ENCODE measurements at regions not wholly inside any gene's neighbourhood (a gene's known extent, or its start where the extent isn't known, plus 50 kb on each side); places are given as distances from the start of the nearest gene placed in this dataset.

DNA sequence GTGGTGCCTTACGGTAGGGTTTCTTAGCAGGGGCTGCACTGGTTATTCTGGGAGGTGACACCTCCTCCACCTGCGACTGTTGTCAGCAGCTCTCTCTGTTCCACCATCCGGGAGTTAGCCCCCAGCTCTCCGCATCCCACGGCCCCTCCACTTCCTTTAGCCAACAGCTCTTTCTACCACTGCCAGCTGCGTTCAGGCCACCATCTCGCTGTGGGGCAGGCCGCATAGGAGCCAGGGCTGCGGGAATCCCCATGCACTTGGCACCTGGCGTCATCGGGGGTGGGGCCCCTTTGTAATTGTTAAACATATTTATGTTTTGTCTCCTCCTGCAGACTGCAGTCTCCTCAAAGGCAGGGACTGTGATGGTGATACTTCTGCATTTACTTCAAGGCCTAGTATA is 480.2 kb downstream of the SMARCA1 start:
- no peaks in the 10 kb centered on the region for H3K4me1 ChIP-seq
- H3K9me3 ChIP-seq, result no peaks in the 10 kb centered on the region
- H3K4me3 ChIP-seq, result no peak overlapping the region
- H3K4me2 ChIP-seq, result no peak overlapping the region
- ATAC-seq (no peak), DNase-seq (ENCODE audit: low read depth in 1 of 2, low spot score in 1 of 2) (no peak), FAIRE-seq (no peak)
- TF ChIP-seq MYC (IDR thresholded peaks at IDR 0.05; ENCODE audit: borderline replicate concordance, low read length) (no peak), JUN (IDR thresholded peaks at IDR 0.05) (no peak), BHLHE40 (IDR thresholded peaks at IDR 0.05; ENCODE audit: low read depth, low read length) (no peak), GATA3 (IDR thresholded peaks at IDR 0.05; ENCODE audit: borderline replicate concordance) (no peak)
- TF ChIP-seq, protein P1, sequence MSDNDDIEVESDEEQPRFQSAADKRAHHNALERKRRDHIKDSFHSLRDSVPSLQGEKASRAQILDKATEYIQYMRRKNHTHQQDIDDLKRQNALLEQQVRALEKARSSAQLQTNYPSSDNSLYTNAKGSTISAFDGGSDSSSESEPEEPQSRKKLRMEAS (IDR thresholded peaks at IDR 0.05), result no peak
- no peak overlapping the region for H3K27ac ChIP-seq
- ChIA-PET CTCF (no interaction called here), POLR2A (no interaction called here)
- 78% methylated on average over 5 of the region's 11 CpGs for WGBS (ENCODE audit: missing lambda C conversion rate)

DNA sequence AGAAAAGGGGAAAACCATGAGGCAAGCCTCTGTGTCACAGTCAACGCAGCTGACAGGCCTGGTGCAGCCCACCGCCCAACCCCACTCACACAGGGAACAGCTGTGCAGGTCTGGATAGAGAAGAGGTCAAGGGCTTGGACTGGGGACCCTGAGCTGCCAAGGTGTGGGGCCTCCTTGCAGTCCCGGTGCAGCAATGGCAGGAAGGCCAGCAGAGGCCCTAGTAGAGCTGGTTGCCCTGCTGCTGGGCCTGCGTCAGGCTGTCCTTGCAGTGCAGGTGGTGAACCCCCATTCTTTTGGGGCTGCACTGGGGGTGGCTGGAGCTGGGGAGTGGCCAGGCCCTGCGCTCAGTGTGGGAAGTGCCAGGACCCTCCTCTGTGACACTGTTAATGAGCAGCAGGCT is 482.0 kb downstream of the SMARCA1 start:
- 67% methylated on average over 2 of the region's 5 CpGs for WGBS (ENCODE audit: missing lambda C conversion rate)

DNA sequence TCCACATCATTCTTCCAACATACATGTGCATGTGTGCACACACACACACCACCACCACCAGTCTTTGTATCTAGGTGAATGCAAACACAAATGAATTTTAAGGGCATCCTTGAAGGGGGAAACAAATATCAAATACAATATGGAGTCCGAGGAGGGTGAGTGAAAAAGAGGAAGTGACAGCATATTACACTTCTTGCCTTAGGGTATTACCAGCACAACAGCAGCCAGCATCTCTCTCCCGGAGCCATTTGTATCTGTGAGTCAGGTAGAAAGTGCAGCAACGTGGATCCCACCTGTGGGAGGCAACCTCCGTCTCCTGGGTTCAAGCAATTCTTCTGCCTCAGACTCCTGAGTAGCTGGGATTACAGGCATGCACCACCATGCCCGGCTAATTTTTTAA is 483.2 kb downstream of the SMARCA1 start:
- FAIRE-seq, result no peak
- no peak overlapping the region for H3K4me3 ChIP-seq
- ChIA-PET POLR2A (no interaction called here), CTCF (no interaction called here)
- TF ChIP-seq, protein P2, sequence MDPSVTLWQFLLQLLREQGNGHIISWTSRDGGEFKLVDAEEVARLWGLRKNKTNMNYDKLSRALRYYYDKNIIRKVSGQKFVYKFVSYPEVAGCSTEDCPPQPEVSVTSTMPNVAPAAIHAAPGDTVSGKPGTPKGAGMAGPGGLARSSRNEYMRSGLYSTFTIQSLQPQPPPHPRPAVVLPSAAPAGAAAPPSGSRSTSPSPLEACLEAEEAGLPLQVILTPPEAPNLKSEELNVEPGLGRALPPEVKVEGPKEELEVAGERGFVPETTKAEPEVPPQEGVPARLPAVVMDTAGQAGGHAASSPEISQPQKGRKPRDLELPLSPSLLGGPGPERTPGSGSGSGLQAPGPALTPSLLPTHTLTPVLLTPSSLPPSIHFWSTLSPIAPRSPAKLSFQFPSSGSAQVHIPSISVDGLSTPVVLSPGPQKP (IDR thresholded peaks at IDR 0.05; ENCODE audit: low read depth, low read length), result no peak
- TF ChIP-seq PHF8 (IDR thresholded peaks at IDR 0.05; ENCODE audit: borderline replicate concordance, low read depth) (no peak), KDM1A (IDR thresholded peaks at IDR 0.05; ENCODE audit: low read depth) (no peak), CBX8 (IDR thresholded peaks at IDR 0.05) (no peak), NR3C1 (IDR thresholded peaks at IDR 0.05) (no peak), RNF2 (IDR thresholded peaks at IDR 0.05; ENCODE audit: borderline replicate concordance, low read depth) (no peak), NPAS2 (CRISPR knock-in tag; IDR thresholded peaks at IDR 0.05; ENCODE audit: borderline replicate concordance) (no peak), MAFK (IDR thresholded peaks at IDR 0.05; ENCODE audit: partially characterized antibody) (no peak), BHLHE40 (IDR thresholded peaks at IDR 0.05; ENCODE audit: low read depth, low read length) (no peak), RARB (CRISPR knock-in tag; IDR thresholded peaks at IDR 0.05) (no peak), RCOR1 (IDR thresholded peaks at IDR 0.05; ENCODE audit: low read depth, low read length) (no peak), HOXB13 (CRISPR knock-in tag; IDR thresholded peaks at IDR 0.05; ENCODE audit: low read depth) (no peak), ZC3H11A (IDR thresholded peaks at IDR 0.05) (no peak), NFE2L2 (conservative IDR thresholded peaks at IDR 0.05; ENCODE audit: low read length) (no peak), JUN (IDR thresholded peaks at IDR 0.05) (no peak)
- TF ChIP-seq, protein P3, sequence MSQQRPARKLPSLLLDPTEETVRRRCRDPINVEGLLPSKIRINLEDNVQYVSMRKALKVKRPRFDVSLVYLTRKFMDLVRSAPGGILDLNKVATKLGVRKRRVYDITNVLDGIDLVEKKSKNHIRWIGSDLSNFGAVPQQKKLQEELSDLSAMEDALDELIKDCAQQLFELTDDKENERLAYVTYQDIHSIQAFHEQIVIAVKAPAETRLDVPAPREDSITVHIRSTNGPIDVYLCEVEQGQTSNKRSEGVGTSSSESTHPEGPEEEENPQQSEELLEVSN (IDR thresholded peaks at IDR 0.05; ENCODE audit: borderline replicate concordance, low read depth), result no peak
- TF ChIP-seq, protein P4, sequence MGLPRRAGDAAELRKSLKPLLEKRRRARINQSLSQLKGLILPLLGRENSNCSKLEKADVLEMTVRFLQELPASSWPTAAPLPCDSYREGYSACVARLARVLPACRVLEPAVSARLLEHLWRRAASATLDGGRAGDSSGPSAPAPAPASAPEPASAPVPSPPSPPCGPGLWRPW (IDR thresholded peaks at IDR 0.05), result no peak
- TF ChIP-seq, protein P1 (IDR thresholded peaks at IDR 0.05), result no peak
- no peak for DNase-seq (ENCODE audit: low read depth in 1 of 2, low spot score in 1 of 2)
- H3K27ac ChIP-seq, result no peak overlapping the region
- H3K4me2 ChIP-seq, result no peak overlapping the region
- H3K9me3 ChIP-seq, result no peaks in the 10 kb centered on the region
- no peaks in the 10 kb centered on the region for H3K4me1 ChIP-seq
- no peak for ATAC-seq
- 46% methylated on average over 5 of the region's 5 CpGs for WGBS (ENCODE audit: missing lambda C conversion rate)

More for the DNA sequence above, 482.0 kb downstream of the SMARCA1 start:
- no peak for ATAC-seq
- no peak overlapping the region for H3K4me3 ChIP-seq
- no peak for FAIRE-seq
- no peak overlapping the region for H3K27ac ChIP-seq
- ChIA-PET CTCF (interaction anchor here (1.1 kb wide), 1 partner anchor 66 kb away, joined by 3 read pairs; no protein-coding TSS in a partner anchor), POLR2A (no interaction called here)
- H3K4me2 ChIP-seq, result no peak overlapping the region
- H3K4me1 ChIP-seq, result no peaks in the 10 kb centered on the region
- no peaks in the 10 kb centered on the region for H3K9me3 ChIP-seq
- no peak for DNase-seq (ENCODE audit: low read depth in 1 of 2, low spot score in 1 of 2)
- no peak for TF ChIP-seq HOXA7 (CRISPR knock-in tag; IDR thresholded peaks at IDR 0.05)
- TF ChIP-seq CBX2 (IDR thresholded peaks at IDR 0.05; ENCODE audit: borderline replicate concordance, low read depth), result no peak
- no peak for TF ChIP-seq ZNF302 (CRISPR knock-in tag; IDR thresholded peaks at IDR 0.05)
- no peak for TF ChIP-seq ESRRA (IDR thresholded peaks at IDR 0.05; ENCODE audit: borderline replicate concordance, low read length)
- no peak for TF ChIP-seq FOXS1 (CRISPR knock-in tag; IDR thresholded peaks at IDR 0.05)
- TF ChIP-seq BHLHE40 (IDR thresholded peaks at IDR 0.05; ENCODE audit: low read depth, low read length), result no peak
- TF ChIP-seq EP300 (IDR thresholded peaks at IDR 0.05), result no peak

All from A549 (cell line).